ENCODE measurements at regions not wholly inside any gene's neighbourhood (a gene's known extent, or its start where the extent isn't known, plus 50 kb on each side); places are given as distances from the start of the nearest gene placed in this dataset.

GRCh38 chr21:15406791-15407190, 323.0 kb upstream of the USP25 start:
- Histone ChIP-seq H3K4me1 (ENCODE audit: control insufficient read depth, insufficient read depth, low read length, unreplicated experiment) (no peaks in the 10 kb centered on the region), H3K4me3 (ENCODE audit: low read depth, low read length) (no peak overlapping the region), H3K27me3 (ENCODE audit: insufficient read depth, low read length) (no peaks in the 10 kb centered on the region), H3K27ac (ENCODE audit: low read depth, low read length) (no peak overlapping the region), H2AFZ (ENCODE audit: low read length, unreplicated experiment) (no peak overlapping the region), H3K36me3 (ENCODE audit: insufficient read depth, low read length) (no peaks in the 10 kb centered on the region), H3K79me2 (ENCODE audit: control insufficient read depth, insufficient read depth, low read length, unreplicated experiment) (no peaks in the 10 kb centered on the region)

GRCh38 chr21:15407585-15407984, 322.2 kb upstream of the USP25 start:
- Histone ChIP-seq H3K79me2 (ENCODE audit: control insufficient read depth, insufficient read depth, low read length, unreplicated experiment) (no peaks in the 10 kb centered on the region), H3K4me1 (ENCODE audit: control insufficient read depth, insufficient read depth, low read length, unreplicated experiment) (no peaks in the 10 kb centered on the region), H3K36me3 (ENCODE audit: insufficient read depth, low read length) (no peaks in the 10 kb centered on the region), H3K4me3 (ENCODE audit: low read depth, low read length) (no peak overlapping the region), H3K27me3 (ENCODE audit: insufficient read depth, low read length) (no peaks in the 10 kb centered on the region), H2AFZ (ENCODE audit: low read length, unreplicated experiment) (no peak overlapping the region), H3K27ac (ENCODE audit: low read depth, low read length) (no peak overlapping the region)

- Histone ChIP-seq H3K79me2 (ENCODE audit: control insufficient read depth, insufficient read depth, low read length, unreplicated experiment) (no peaks in the 10 kb centered on the region), H3K27ac (ENCODE audit: low read depth, low read length) (no peak overlapping the region), H2AFZ (ENCODE audit: low read length, unreplicated experiment) (no peak overlapping the region), H3K4me3 (ENCODE audit: low read depth, low read length) (no peak overlapping the region), H3K4me1 (ENCODE audit: control insufficient read depth, insufficient read depth, low read length, unreplicated experiment) (no peaks in the 10 kb centered on the region), H3K27me3 (ENCODE audit: insufficient read depth, low read length) (no peaks in the 10 kb centered on the region), H3K36me3 (ENCODE audit: insufficient read depth, low read length) (no peaks in the 10 kb centered on the region)
Measured at GRCh38 chr21:15408089-15408488, 321.7 kb upstream of the USP25 start.

- Histone ChIP-seq H3K79me2 (ENCODE audit: control insufficient read depth, insufficient read depth, low read length, unreplicated experiment) (no peaks in the 10 kb centered on the region), H3K27ac (ENCODE audit: low read depth, low read length) (no peak overlapping the region), H3K27me3 (ENCODE audit: insufficient read depth, low read length) (no peaks in the 10 kb centered on the region), H3K4me3 (ENCODE audit: low read depth, low read length) (no peak overlapping the region), H2AFZ (ENCODE audit: low read length, unreplicated experiment) (no peak overlapping the region), H3K4me1 (ENCODE audit: control insufficient read depth, insufficient read depth, low read length, unreplicated experiment) (no peaks in the 10 kb centered on the region), H3K36me3 (ENCODE audit: insufficient read depth, low read length) (no peaks in the 10 kb centered on the region)
Measured at GRCh38 chr21:15409031-15409430, 320.8 kb upstream of the USP25 start.

GRCh38 chr21:15410853-15411252, 318.9 kb upstream of the USP25 start:
- Histone ChIP-seq H3K36me3 (ENCODE audit: insufficient read depth, low read length) (no peaks in the 10 kb centered on the region), H3K4me1 (ENCODE audit: control insufficient read depth, insufficient read depth, low read length, unreplicated experiment) (no peaks in the 10 kb centered on the region), H3K79me2 (ENCODE audit: control insufficient read depth, insufficient read depth, low read length, unreplicated experiment) (no peaks in the 10 kb centered on the region), H3K27me3 (ENCODE audit: insufficient read depth, low read length) (no peaks in the 10 kb centered on the region), H3K4me3 (ENCODE audit: low read depth, low read length) (no peak overlapping the region), H2AFZ (ENCODE audit: low read length, unreplicated experiment) (no peak overlapping the region), H3K27ac (ENCODE audit: low read depth, low read length) (no peak overlapping the region)

GRCh38 chr21:15414057-15414456, 315.7 kb upstream of the USP25 start:
- Histone ChIP-seq H3K4me1 (ENCODE audit: control insufficient read depth, insufficient read depth, low read length, unreplicated experiment) (no peaks in the 10 kb centered on the region), H3K36me3 (ENCODE audit: insufficient read depth, low read length) (no peaks in the 10 kb centered on the region), H3K27ac (ENCODE audit: low read depth, low read length) (no peak overlapping the region), H3K27me3 (ENCODE audit: insufficient read depth, low read length) (no peaks in the 10 kb centered on the region), H3K4me3 (ENCODE audit: low read depth, low read length) (no peak overlapping the region), H2AFZ (ENCODE audit: low read length, unreplicated experiment) (no peak overlapping the region), H3K79me2 (ENCODE audit: control insufficient read depth, insufficient read depth, low read length, unreplicated experiment) (no peaks in the 10 kb centered on the region)

GRCh38 chr21:15415541-15416261, 314.1 kb upstream of the USP25 start:
- Histone ChIP-seq H3K27me3 (ENCODE audit: insufficient read depth, low read length) (no peaks in the 10 kb centered on the region), H2AFZ (ENCODE audit: low read length, unreplicated experiment) (no peak overlapping the region), H3K4me3 (ENCODE audit: low read depth, low read length) (no peak overlapping the region), H3K79me2 (ENCODE audit: control insufficient read depth, insufficient read depth, low read length, unreplicated experiment) (no peaks in the 10 kb centered on the region), H3K27ac (ENCODE audit: low read depth, low read length) (no peak overlapping the region), H3K36me3 (ENCODE audit: insufficient read depth, low read length) (no peaks in the 10 kb centered on the region), H3K4me1 (ENCODE audit: control insufficient read depth, insufficient read depth, low read length, unreplicated experiment) (no peaks in the 10 kb centered on the region)

GRCh38 chr21:15421441-15421881, 308.3 kb upstream of the USP25 start:
- Histone ChIP-seq H3K27ac (ENCODE audit: low read depth, low read length) (no peak overlapping the region), H3K36me3 (ENCODE audit: insufficient read depth, low read length) (no peaks in the 10 kb centered on the region), H2AFZ (ENCODE audit: low read length, unreplicated experiment) (no peak overlapping the region), H3K27me3 (ENCODE audit: insufficient read depth, low read length) (no peaks in the 10 kb centered on the region), H3K4me1 (ENCODE audit: control insufficient read depth, insufficient read depth, low read length, unreplicated experiment) (peaks cover 9% of the 10 kb centered on the region), H3K4me3 (ENCODE audit: low read depth, low read length) (no peak overlapping the region), H3K79me2 (ENCODE audit: control insufficient read depth, insufficient read depth, low read length, unreplicated experiment) (no peaks in the 10 kb centered on the region)

GRCh38 chr21:15421947-15422346, 307.8 kb upstream of the USP25 start:
- no peaks in the 10 kb centered on the region for H3K79me2 ChIP-seq (ENCODE audit: control insufficient read depth, insufficient read depth, low read length, unreplicated experiment)
- H3K27ac ChIP-seq (ENCODE audit: low read depth, low read length), result no peak overlapping the region
- no peak overlapping the region for H2AFZ ChIP-seq (ENCODE audit: low read length, unreplicated experiment)

GRCh38 chr21:15422783-15423182, 307.0 kb upstream of the USP25 start:
- Histone ChIP-seq H3K36me3 (ENCODE audit: insufficient read depth, low read length) (no peaks in the 10 kb centered on the region), H3K79me2 (ENCODE audit: control insufficient read depth, insufficient read depth, low read length, unreplicated experiment) (no peaks in the 10 kb centered on the region), H3K4me1 (ENCODE audit: control insufficient read depth, insufficient read depth, low read length, unreplicated experiment) (peaks cover 9% of the 10 kb centered on the region), H3K4me3 (ENCODE audit: low read depth, low read length) (no peak overlapping the region), H2AFZ (ENCODE audit: low read length, unreplicated experiment) (no peak overlapping the region), H3K27ac (ENCODE audit: low read depth, low read length) (no peak overlapping the region), H3K27me3 (ENCODE audit: insufficient read depth, low read length) (no peaks in the 10 kb centered on the region)

More at GRCh38 chr21:15421947-15422346, 307.8 kb upstream of the USP25 start:
- Histone ChIP-seq H3K4me3 (ENCODE audit: low read depth, low read length) (no peak overlapping the region), H3K27me3 (ENCODE audit: insufficient read depth, low read length) (no peaks in the 10 kb centered on the region), H3K36me3 (ENCODE audit: insufficient read depth, low read length) (no peaks in the 10 kb centered on the region), H3K4me1 (ENCODE audit: control insufficient read depth, insufficient read depth, low read length, unreplicated experiment) (peaks cover 9% of the 10 kb centered on the region)

GRCh38 chr21:15423676-15424445, 305.9 kb upstream of the USP25 start:
- Histone ChIP-seq H3K4me1 (ENCODE audit: control insufficient read depth, insufficient read depth, low read length, unreplicated experiment) (peaks cover 9% of the 10 kb centered on the region), H3K27me3 (ENCODE audit: insufficient read depth, low read length) (no peaks in the 10 kb centered on the region), H3K79me2 (ENCODE audit: control insufficient read depth, insufficient read depth, low read length, unreplicated experiment) (no peaks in the 10 kb centered on the region), H3K4me3 (ENCODE audit: low read depth, low read length) (no peak overlapping the region), H3K27ac (ENCODE audit: low read depth, low read length) (no peak overlapping the region), H2AFZ (ENCODE audit: low read length, unreplicated experiment) (no peak overlapping the region), H3K36me3 (ENCODE audit: insufficient read depth, low read length) (no peaks in the 10 kb centered on the region)
